Esophagus squamous epithelium (tissue), 4 donors: ENCODE measurements at regions not wholly inside any gene's neighbourhood (a gene's known extent, or its start where the extent isn't known, plus 50 kb on each side); places are given as distances from the start of the nearest gene placed in this dataset.

Source experiments
- CTCF ChIP-seq, 6 experiments: fragments of 450-650 bp in 4 of 6; fragments of 200-600 bp in 2 of 6; sonication (generic) in 2 of 6; IDR thresholded peaks; one replicate each; pipeline ENCODE4 v1.5.1; 2016 to 2019; ENCODE audit warnings: antibody characterized with exemption in 6 of 6, mild to moderate bottlenecking in 4 of 6, moderate library complexity in 4 of 6
- POLR2A ChIP-seq, 4 donors: fragments of 450-650 bp; IDR thresholded peaks; one replicate each; pipeline ENCODE4 v1.6.1; 2017; ENCODE audit warnings: antibody characterized with exemption in 4 of 4, mild to moderate bottlenecking in 4 of 4, moderate library complexity in 3 of 4

- TF ChIP-seq CTCF (IDR thresholded peaks at IDR 0.05), result no peak
- TF ChIP-seq POLR2A (IDR thresholded peaks at IDR 0.05), result no peak
Measured at GRCh38 chr4:181777518-181777917, 465.7 kb upstream of the TENM3 start.
